ENCODE measurements at regions not wholly inside any gene's neighbourhood (a gene's known extent, or its start where the extent isn't known, plus 50 kb on each side); places are given as distances from the start of the nearest gene placed in this dataset.

GRCh38 chr4:141971869-141972268 lies 335.5 kb downstream of the IL15 start:
- no peak overlapping the region for H3K4me2 ChIP-seq (ENCODE audit: insufficient read depth, low read length)
- in situ Hi-C loops (cut with MboI) (no loop called here), intact Hi-C loops (cut with micrococcal nuclease) (no loop called here)
- no peak overlapping the region for H2AFZ ChIP-seq (ENCODE audit: low read depth, low read length)
- POLR2A ChIA-PET = no interaction called here
- DNase-seq (ENCODE audit: extremely low read depth in 1 of 4, low spot score in 3 of 4) (no peak), ATAC-seq (no peak), FAIRE-seq (no peak)
- no peaks in the 10 kb centered on the region for H3K36me3 ChIP-seq (ENCODE audit: control insufficient read depth, insufficient read depth, low read length)
- no peak overlapping the region for H3K27ac ChIP-seq (ENCODE audit: extremely low read depth, low read depth, low read length)
- H3K9me3 ChIP-seq (replicated peaks; ENCODE audit: control insufficient read depth, insufficient read depth, low read depth, low read length) = no peaks in the 10 kb centered on the region; the same call in 1 of the 2 replicates
- no peaks in the 10 kb centered on the region for H3K27me3 ChIP-seq (ENCODE audit: control insufficient read depth in 2 of 2, insufficient read depth in 2 of 2, low read length in 2 of 2)
- no peaks in the 10 kb centered on the region for H3K4me1 ChIP-seq (replicated peaks in 1 of 2; ENCODE audit: control insufficient read depth in 2 of 2, insufficient read depth in 2 of 2, low read length in 2 of 2)
- H3K4me3 ChIP-seq = no peak overlapping the region
- H3K9ac ChIP-seq (ENCODE audit: insufficient read depth in 1 of 2, low read depth in 2 of 2, low read length in 2 of 2) = no peak overlapping the region
- BruUV-seq (replicated peaks) = no TSS peak
- no peaks in the 10 kb centered on the region for H4K20me1 ChIP-seq (replicated peaks; ENCODE audit: control insufficient read depth, insufficient read depth, low read length)
- H3K9me1 ChIP-seq (ENCODE audit: control insufficient read depth, insufficient read depth, low read length) = no peaks in the 10 kb centered on the region
- WGBS (ENCODE audit: insufficient coverage, low coverage, missing lambda C conversion rate) = 5% methylated on average over 3 of the region's 3 CpGs
- CTCF ChIA-PET (ENCODE audit: low intra/inter-chr PET ratio) = no interaction called here
- H3K79me2 ChIP-seq (ENCODE audit: control insufficient read depth, insufficient read depth, low read length) = no peaks in the 10 kb centered on the region
- TF ChIP-seq TSC22D4 (tag; IDR thresholded peaks at IDR 0.05) (no peak), ZNF830 (CRISPR knock-in tag; IDR thresholded peaks at IDR 0.05) (no peak), SP2 (IDR thresholded peaks at IDR 0.05; ENCODE audit: extremely low read depth, low read depth, low read length, poor library complexity, severe bottlenecking) (no peak), ZNF644 (tag; IDR thresholded peaks at IDR 0.05; ENCODE audit: low read depth) (no peak), HMG20A (CRISPR knock-in tag; conservative IDR thresholded peaks at IDR 0.05) (no peak), NFE2 (IDR thresholded peaks at IDR 0.05; ENCODE audit: low read depth) (no peak), BRF2 (IDR thresholded peaks at IDR 0.05; ENCODE audit: borderline replicate concordance, insufficient read depth, insufficient read length) (no peak), FOXJ2 (tag; IDR thresholded peaks at IDR 0.05) (no peak), RFX5 (IDR thresholded peaks at IDR 0.05; ENCODE audit: low read depth, low read length) (no peak), ZNF561 (CRISPR knock-in tag; conservative IDR thresholded peaks at IDR 0.05) (no peak), CREBBP (IDR thresholded peaks at IDR 0.05; ENCODE audit: low read depth, low read length) (no peak), RREB1 (CRISPR knock-in tag; IDR thresholded peaks at IDR 0.05) (no peak), MITF (IDR thresholded peaks at IDR 0.05) (no peak), PCBP2 (IDR thresholded peaks at IDR 0.05; ENCODE audit: low read depth, low read length, poor library complexity, severe bottlenecking) (no peak)

All from K562 (cell line).